ENCODE measurements at regions not wholly inside any gene's neighbourhood (a gene's known extent, or its start where the extent isn't known, plus 50 kb on each side); places are given as distances from the start of the nearest gene placed in this dataset.

DNA sequence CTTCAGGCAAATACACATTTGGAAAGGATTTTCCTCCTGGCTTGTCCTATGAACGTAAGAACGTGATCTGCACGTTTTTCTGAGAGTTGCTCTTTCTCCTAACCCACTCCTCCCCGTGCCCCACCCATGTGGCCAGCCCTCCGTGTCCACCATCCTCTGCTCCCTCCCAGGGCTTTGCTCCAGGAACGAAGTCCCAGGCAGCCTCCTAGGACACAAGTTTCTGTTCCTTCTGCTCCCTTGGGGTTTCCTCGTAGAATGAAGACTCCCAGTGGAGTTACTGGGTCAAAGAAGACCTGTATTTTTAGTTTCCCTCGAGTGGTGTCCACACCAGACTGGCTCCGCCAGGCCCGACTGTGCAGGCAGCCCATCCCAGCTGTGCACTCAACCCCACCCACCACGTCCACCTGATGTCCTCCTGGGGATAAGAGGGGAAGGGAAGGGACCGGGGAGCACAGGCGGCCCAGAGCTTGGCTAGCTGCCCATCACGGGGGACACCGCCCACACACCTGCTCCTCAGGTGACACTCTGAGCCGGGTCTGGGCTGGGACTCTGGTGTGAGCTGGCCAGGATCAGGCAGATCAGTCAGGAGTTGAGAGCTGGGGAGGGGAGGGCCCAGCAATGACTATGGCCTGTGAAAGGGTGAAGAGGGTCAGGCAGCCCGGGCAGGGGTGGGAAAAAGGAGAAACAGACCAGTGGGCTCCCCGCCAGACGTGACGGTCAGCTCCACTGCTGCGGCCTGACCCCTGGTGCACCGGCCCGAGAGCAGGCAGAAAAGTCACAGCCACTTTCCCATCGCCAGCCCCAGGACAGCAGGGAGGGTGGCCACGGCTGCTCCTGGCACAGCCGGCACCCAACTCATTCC lies 54.3 kb upstream of the PPP2R2D start:
- DNase-seq, result no peak

DNA sequence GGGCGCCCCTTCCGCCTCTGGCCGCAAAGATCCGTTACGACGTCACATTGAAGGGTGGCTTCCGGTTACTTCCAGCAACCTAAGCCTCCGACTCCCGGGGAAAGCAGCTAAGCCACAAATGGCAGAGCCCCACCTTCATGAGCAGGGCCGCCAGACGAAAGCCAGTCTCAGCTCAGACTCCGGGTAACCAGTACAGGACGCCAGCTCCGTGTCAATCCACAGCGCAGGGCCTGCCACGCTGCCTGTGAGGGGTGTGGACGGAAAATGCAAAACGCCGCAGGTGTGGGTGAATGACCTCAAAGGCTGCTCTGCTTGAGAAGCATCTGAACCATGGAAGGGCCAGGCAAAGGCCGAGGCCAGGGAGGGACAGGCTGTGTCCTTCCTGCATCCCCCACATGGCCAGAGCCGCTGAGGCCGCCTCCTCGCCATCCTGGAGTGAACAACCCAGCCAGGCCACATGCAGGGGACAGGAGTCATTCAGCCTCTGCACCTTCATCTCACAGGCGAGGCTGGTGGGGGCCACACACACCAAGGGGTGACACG lies 53.5 kb upstream of the PPP2R2D start:
- no peak for DNase-seq

DNA sequence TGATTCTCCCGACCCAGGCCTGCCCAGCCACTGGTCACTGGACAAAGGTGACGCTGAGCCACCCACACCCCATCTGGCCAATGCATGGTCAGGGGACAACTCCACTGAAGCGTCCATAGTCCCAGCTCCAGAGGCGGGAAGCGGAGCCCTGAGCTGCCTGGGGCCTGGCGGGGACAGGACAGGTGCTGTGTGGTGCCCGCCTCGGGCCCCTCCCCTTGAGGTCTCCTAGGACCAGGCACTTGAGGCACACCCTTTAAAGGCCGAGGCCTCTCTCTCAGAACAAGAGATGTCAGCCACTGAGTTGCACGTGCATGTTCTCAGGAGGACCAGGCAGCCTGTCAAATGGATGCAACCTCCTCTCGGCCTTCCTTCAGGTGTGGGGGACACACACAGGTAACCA lies 52.5 kb upstream of the PPP2R2D start:
- no peak for DNase-seq

DNA sequence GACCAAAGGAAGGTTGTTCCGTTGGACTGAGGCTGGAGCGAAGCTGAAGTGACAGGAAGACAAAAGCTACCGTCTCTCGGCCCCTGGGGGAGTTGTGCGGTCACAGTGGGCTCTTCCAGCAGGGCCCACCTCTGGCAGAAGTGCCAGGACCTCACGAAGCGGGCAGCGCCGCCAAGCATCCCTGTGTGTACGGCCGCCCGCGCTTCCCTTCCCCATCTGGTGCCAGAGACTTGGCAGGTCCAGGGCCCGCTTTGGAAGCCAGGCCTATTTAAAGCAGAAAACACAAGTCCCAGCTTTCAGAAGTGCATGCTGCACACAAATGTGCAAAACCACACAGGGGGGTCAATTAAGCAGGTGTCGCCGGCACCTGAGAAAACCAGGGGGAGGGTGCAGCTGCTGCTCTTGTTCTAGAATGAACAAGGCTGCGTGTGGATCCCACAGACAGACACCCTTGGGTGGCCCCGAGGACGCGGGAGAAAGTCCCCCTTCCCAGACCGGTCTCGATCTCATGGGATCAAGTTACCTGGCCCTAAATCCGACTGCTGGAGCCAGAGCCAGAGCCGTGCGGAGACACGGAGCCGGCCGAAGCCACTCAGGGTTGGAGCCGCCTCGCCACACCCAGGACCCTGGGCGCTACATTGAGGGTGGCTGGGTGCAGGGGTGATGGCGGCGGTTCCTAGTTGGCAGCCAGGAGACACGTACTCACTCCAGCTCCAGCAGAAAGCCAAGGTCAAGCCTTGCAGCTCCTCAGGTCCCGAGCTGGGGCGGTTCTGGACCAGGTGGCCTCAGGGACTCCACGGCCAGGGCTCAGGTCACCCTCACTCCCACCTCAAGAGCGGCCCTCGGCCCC lies 51.8 kb upstream of the PPP2R2D start:
- no peak for DNase-seq

DNA sequence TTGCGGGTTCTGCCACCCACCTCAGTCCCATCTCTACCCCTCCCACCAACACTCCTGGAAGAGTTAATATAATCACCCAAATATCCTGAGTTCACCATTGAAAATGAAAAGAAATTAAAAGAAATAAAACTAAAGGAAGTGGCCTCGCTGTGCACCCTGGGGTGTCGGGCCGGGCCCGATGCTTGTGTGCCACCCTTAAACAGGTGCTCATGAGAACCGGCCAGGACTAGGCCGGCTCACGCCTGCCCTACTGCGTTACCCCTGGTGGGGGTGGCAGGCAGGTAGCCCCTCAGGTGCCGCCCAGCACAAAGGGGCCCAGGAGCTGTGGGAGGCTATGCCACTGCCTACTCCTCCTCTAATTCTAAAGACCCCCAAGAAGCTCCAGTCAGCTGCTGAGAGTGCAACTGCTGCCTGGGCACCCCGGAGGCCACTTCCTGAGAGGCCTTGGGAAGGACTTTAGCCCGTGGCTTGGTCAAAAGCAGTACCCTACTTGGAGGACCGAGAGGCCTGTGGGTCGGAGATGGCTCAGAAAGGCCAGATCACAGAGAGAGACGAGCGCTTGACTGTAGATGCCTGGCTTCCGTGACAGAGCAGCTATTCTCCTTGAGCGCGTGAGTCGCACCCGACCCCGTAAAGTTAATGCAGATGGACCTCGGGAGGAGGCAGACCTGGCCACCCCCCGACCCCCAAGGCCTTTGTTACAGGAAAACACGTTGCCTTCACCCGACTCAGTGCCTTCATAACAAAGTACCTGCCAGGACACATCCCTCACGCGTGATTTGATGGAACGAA lies 51.0 kb upstream of the PPP2R2D start:
- DNase-seq, result no peak

DNA sequence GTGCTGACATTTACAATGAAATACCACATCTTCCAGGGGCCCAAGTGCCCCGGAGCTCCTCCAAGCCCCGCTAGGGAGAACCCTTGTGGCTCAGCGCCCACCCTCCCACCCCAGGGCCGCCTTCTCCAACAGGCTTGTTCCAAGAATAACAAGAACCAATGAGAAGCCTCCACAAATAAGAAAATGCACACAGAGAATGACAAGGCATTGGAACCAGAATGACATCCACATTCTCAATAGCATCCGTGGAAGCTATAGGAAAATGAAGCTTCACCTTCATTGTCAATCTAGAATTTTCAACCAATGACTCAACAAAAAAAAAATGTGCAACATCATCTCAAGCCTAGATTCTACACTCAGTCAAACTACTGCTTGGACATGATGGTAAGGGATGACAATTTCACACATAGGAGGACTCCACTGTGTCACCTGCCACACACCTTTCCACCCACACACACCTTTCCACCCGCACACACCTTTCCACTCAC lies 50.4 kb upstream of the PPP2R2D start:
- DNase-seq, result no peak

Measured in NCI-H2081 (cell line).